Tibial artery (tissue), 4 donors: ENCODE measurements at regions not wholly inside any gene's neighbourhood (a gene's known extent, or its start where the extent isn't known, plus 50 kb on each side); places are given as distances from the start of the nearest gene placed in this dataset.
A peak's percentile ranks its signal among the peaks of the same experiment; 100 is the strongest.

Experiments
- DNase-seq, 2 donors: peaks; one replicate each; pipeline ENCODE4 v3.0.0-alpha.2; 2019
- H3K27ac ChIP-seq, 2 donors: fragments of 200-600 bp; sonication (generic) in 1 of 2; 1 replicate in 1 of 2; 2 replicates in 1 of 2; pipeline ENCODE4 v1.5.1; 2018 to 2019; ENCODE audit warnings: mild to moderate bottlenecking in 1 of 2
- H3K27me3 ChIP-seq, 2 donors: fragments of 200-600 bp; sonication (generic) in 1 of 2; one replicate each; pipeline versions ENCODE4 v1.5.1 to v1.6.0; 2016 to 2019
- H3K36me3 ChIP-seq, 3 donors: fragments of 200-600 bp; sonication (generic) in 2 of 3; one replicate each; pipeline ENCODE4 v1.5.1; 2016 to 2019; ENCODE audit warnings: mild to moderate bottlenecking in 2 of 3
- H3K4me1 ChIP-seq, 4 donors: fragments of 200-600 bp; sonication (generic) in 2 of 4; 1 replicate in 3 of 4; 2 replicates in 1 of 4; pipeline ENCODE4 v1.5.1; 2016 to 2019
- H3K4me3 ChIP-seq, 2 donors: fragments of 200-600 bp; sonication (generic) in 1 of 2; 1 replicate in 1 of 2; 2 replicates in 1 of 2; pipeline ENCODE4 v1.5.1; 2018 to 2019; ENCODE audit warnings: mild to moderate bottlenecking in 2 of 2
- H3K9me3 ChIP-seq, 3 donors: fragments of 200-600 bp; sonication (generic) in 1 of 3; one replicate each; pipeline ENCODE4 v1.5.1; 2016 to 2019
- intact Hi-C: fragments of 100-400 bp; cut with DNase I; formaldehyde crosslinking; loops from one replicate; pipeline ENCODE4 v1.15.0; 2023; ENCODE audit warnings: low total_unique reads
- TF ChIP-seq, protein P1 (sequence below), 2 experiments: fragments of 200-600 bp in 1 of 2; fragments of 450-650 bp in 1 of 2; IDR thresholded peaks; one replicate each; pipeline ENCODE4 v1.5.1; 2017 to 2019; ENCODE audit warnings: antibody characterized with exemption in 2 of 2, mild to moderate bottlenecking in 1 of 2, moderate library complexity in 1 of 2

DNA sequence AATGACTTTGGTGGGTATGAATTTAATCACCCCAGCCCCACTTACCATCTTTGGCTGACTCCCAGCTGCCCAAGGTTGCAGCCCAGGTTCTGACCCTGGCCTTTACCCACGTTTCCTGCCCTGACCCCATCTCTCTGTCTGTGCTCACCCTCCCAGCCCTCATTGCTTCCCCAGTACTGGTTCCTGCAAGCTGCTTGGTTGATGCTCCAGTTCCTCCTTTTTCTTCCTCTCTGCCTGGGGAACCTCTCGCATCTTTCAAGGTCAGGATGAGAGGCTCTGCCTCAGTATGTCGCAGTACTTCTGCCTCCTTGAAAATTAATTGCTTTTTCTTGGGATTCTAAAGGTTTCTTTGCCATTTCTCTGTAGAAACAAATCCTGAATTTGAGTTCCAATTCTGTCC is 263.8 kb upstream of the ZNF32 start:
- H3K36me3 ChIP-seq, result no peaks in the 10 kb centered on the region
- peak in 1 of 2 donors; percentile 24 for DNase-seq
- no peaks in the 10 kb centered on the region for H3K27me3 ChIP-seq
- intact Hi-C loops, result no loop called here
- peak overlapping the region; percentile 69 to 81 for H3K27ac ChIP-seq
- H3K4me3 ChIP-seq, result no peak overlapping the region
- no peaks in the 10 kb centered on the region for H3K9me3 ChIP-seq
- TF ChIP-seq, protein P1, sequence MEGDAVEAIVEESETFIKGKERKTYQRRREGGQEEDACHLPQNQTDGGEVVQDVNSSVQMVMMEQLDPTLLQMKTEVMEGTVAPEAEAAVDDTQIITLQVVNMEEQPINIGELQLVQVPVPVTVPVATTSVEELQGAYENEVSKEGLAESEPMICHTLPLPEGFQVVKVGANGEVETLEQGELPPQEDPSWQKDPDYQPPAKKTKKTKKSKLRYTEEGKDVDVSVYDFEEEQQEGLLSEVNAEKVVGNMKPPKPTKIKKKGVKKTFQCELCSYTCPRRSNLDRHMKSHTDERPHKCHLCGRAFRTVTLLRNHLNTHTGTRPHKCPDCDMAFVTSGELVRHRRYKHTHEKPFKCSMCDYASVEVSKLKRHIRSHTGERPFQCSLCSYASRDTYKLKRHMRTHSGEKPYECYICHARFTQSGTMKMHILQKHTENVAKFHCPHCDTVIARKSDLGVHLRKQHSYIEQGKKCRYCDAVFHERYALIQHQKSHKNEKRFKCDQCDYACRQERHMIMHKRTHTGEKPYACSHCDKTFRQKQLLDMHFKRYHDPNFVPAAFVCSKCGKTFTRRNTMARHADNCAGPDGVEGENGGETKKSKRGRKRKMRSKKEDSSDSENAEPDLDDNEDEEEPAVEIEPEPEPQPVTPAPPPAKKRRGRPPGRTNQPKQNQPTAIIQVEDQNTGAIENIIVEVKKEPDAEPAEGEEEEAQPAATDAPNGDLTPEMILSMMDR (IDR thresholded peaks at IDR 0.05), result no peak
- peaks cover 0 to 35% (median 14%) of the 10 kb centered on the region in 4 donors for H3K4me1 ChIP-seq

- intact Hi-C loops, result no loop called here
- DNase-seq, result peak in 1 of 2 donors; percentile 63
- peaks cover 0 to 49% (median 24%) of the 10 kb centered on the region in 4 donors for H3K4me1 ChIP-seq
These were observed 257.8 kb upstream of the ZNF32 start for GRCh38 chr10:43906490-43906889.

DNA sequence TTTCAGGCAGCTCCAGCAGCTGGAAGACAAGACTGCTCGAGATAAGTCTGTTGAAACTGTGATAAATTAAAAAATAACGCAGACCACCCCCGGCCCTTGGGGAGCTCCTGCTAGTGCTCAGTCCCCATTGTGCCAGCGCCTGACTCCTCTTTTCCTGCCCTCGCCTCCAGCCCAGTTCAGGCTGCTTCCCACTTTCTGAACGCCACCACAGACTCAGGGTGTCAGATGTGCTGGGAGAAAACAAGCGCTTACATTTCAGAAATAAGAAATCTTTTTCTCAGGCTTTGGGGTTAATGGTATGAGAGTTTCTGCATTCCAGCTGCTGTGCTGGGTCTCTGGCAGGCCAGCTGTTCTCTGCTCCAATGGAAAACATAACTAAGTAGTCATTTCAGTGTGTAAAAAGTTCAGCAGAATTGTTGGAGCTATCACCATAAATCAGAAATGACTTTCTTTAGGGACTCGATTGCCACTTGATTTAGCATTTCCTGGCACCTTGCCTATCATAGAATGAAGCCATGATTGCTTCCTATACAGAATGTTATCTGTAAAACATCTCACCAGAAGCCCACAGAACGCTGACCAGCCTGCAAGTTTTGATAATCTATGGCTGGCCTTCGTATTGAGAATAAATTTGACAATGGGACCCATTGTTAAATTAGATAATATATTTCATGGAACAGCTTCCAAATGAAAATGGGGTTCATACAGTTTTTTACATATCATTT is 257.0 kb upstream of the ZNF32 start:
- Histone ChIP-seq H3K4me1 (peaks cover 0 to 41% (median 16%) of the 10 kb centered on the region in 4 donors), H3K36me3 (no peaks in the 10 kb centered on the region), H3K27ac (peak overlapping the region; percentile 54 to 73), H3K9me3 (no peaks in the 10 kb centered on the region), H3K4me3 (no peak overlapping the region), H3K27me3 (no peaks in the 10 kb centered on the region)
- TF ChIP-seq, protein P1 (IDR thresholded peaks at IDR 0.05), result no peak
- peak in 1 of 2 donors; percentile 28 for DNase-seq
- intact Hi-C loops, result no loop called here

More at GRCh38 chr10:43906490-43906889, 257.8 kb upstream of the ZNF32 start:
- Histone ChIP-seq H3K36me3 (no peaks in the 10 kb centered on the region), H3K9me3 (no peaks in the 10 kb centered on the region), H3K27ac (peak overlapping the region; percentile 54 to 73), H3K27me3 (no peaks in the 10 kb centered on the region), H3K4me3 (no peak overlapping the region)
- TF ChIP-seq, protein P1 (IDR thresholded peaks at IDR 0.05), result no peak

- H3K36me3 ChIP-seq, result no peaks in the 10 kb centered on the region
- H3K27ac ChIP-seq, result peak overlapping the region; percentile 13 to 54
- no peaks in the 10 kb centered on the region for H3K27me3 ChIP-seq
- intact Hi-C loops, result no loop called here
- no peaks in the 10 kb centered on the region for H3K9me3 ChIP-seq
- peaks cover 0 to 33% (median 14%) of the 10 kb centered on the region in 4 donors for H3K4me1 ChIP-seq
- TF ChIP-seq, protein P1 (IDR thresholded peaks at IDR 0.05), result no peak
- no peak overlapping the region for H3K4me3 ChIP-seq
- DNase-seq, result no peak
These were observed 256.2 kb upstream of the ZNF32 start for GRCh38 chr10:43904844-43905243.

GRCh38 chr10:43904301-43904700 is 255.6 kb upstream of the ZNF32 start:
- Histone ChIP-seq H3K27me3 (no peaks in the 10 kb centered on the region), H3K36me3 (no peaks in the 10 kb centered on the region), H3K27ac (peak overlapping the region in 1 of 2 donors; percentile 54), H3K9me3 (no peaks in the 10 kb centered on the region), H3K4me1 (peaks cover 0 to 29% (median 15%) of the 10 kb centered on the region in 4 donors), H3K4me3 (no peak overlapping the region)
- DNase-seq, result no peak
- TF ChIP-seq, protein P1 (IDR thresholded peaks at IDR 0.05), result no peak
- intact Hi-C loops, result no loop called here
